HUDEP-2 (cell line): ENCODE measurements at regions not wholly inside any gene's neighbourhood (a gene's known extent, or its start where the extent isn't known, plus 50 kb on each side); places are given as distances from the start of the nearest gene placed in this dataset.
"Not testable (repeated sequence)": the region's sequence is repeated elsewhere in the genome, so short reads cannot be mapped to it uniquely, and the experiment has no call there.

ENCODE experiments used
- DNase-seq, 76 experiments: peaks; one replicate each; lab custom pipeline; 2025; ENCODE audit not compliant: unreplicated experiment in 76 of 76; lab: John Stamatoyannopoulos, UW

DNA sequence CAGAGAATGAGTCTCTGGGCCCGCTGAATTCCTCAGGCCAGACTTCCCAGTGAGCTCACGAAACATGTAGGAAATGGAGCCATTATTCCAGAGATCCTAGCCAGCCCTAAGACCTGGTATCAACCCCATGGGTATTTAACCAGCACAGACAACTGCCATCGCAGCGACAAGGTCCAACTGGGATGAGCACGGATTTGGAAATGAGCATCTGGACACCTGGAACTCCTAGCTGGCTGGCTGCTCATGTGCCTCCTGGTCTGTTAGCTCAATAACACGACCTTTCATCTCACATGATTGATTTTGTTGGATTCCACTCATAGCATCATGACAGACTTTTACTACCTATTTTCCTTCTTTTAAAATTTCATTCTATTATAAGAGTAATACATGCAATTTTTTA, 51.0 kb downstream of the POU3F3 start:
- no peak for DNase-seq

DNA sequence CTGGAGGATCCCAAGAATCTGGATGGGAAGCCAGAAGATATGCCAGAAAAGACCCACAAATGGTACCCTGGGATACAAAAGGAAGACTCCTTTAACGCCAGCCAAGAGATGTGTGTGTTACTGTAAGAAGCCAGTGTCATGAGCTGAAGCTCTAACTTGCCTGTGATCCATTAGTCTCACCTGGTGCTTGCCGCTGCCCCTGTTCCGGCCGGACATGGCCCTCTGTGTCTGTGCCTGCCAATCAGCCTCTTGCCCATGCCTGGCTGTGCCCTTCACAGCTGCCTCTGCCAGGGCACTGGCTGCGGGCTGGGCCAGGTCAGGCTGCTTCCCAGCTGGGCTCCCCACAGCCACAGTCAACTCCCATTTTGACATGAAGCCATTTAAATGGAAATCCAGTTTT, 55.4 kb downstream of the POU3F3 start:
- no peak for DNase-seq

DNA sequence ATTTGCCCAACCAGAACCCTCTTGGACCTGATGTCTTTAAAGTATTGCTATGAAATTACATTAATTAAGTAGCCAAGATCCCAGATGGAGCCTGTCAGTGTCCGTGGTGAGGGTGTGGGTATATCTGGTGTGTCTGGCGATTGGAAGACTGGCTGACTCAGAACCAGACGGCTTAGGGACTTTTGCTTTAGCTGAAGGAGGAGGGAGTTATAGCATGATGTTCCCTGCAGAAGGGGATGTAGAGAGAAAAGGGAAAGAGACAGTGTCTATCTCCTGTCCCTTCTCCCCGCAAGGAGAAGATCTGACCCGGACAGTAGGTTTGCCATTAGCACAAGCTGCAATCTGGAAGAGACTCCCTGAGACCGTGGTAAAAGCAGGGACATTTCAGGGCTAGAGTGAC, 60.6 kb downstream of the POU3F3 start:
- DNase-seq, result no peak

DNA sequence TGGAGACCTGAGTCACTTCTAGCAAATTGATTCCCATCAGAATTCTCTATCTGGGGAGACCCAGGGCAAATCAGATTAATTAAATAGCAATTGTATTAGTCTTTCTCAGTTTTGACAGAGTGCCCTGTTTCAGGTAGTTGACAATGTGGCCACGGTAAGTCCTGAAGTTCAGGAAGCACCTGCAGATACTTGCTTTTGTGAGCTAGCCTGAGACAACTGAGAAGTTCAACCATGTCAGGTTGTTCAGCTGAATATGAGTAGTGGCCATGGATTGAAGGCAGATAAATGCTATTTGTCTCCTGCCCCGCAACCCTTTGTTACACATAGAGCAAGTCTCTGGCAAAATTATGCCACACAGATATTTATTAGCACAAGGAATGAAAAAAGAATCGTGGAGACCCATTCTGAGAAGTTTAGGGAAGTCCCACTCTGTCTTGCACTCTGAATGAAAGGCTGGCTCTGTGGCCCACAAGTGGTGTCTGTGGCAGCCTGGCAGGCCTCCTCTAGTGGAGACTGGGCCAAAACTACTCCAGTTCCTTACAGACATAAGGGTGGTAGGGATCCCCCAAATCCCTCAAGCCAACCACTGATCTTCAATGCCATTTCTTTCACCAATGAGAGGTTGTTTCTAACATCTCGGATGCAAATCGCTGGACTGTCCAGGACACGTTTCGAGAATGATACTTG, 61.3 kb downstream of the POU3F3 start:
- DNase-seq, result no peak

DNA sequence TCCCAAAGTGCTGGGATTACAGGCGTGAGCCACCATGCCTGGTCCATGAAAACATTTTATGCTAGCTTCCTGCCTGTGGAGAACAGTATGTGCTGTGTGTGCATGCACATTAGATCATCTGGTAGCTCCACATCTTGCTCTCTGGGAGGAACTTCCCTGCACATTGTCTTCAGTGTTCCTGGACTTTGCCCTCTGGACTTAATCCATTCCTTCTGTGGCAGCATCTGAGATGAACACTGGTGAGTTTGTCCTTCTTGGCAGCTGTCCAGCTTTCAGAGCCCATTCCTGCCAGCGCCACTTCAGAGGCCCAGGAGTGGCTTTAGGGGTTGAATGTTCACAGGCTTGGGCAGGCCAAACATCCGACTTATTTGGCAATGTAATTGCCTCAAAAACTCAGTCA, 65.2 kb downstream of the POU3F3 start:
- DNase-seq, result no peak

DNA sequence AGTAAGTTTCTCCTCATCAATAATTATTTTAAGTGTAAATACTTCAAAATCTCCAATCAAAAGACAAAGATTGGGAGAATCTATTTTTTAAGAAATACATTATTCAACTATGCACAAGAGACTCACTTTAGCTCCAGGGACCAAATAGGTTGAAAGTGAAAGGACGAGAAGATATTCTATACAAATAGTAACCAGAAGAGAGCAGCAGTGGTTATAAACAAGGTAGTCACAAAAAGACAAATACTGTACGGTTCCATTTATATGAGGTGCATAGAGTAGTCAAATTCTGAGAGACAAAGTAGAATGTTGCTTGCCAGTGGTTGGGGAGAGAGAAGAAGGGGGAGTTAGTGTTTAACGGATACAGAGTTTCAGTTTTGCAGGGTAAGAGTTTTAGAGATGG, 69.8 kb downstream of the POU3F3 start:
- DNase-seq, result no peak

DNA sequence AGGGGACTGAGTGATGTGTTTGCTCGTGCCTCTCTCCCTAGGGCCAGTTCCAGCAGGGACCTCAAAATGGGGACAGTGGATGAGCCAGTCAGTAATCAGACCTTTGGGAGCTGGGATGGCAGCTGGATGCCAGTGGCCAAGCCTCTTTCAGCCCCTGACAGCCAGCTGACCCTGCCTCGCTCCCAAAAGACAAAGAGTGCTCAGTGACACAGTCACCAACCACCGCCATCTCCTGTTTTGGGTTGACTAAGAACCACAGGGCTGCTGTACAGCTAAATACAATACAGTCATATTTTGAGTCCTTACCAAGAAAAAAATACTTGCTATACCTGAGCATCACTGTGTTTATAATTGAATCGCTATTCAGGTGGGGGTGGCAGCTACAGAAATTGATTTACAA, 75.7 kb downstream of the POU3F3 start:
- DNase-seq, result no peak

DNA sequence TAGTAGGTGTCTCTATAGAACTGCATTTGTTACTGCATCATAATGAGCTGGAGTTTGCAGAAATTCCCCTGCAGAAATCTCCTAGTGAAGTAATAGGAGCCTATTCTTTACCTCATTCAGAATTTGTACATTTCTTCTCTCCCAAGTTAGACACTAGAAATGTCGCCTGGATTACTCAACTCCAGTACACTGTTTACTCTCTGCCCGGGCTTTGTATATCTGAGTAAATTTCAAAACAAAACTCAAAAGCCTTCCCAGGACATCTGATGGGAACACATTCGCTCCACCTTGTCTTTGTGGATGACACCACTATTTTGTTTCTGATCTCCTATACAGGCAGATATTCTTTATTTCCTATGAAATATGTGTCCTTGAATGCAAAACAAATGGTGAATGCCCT, 76.8 kb downstream of the POU3F3 start:
- no peak for DNase-seq

DNA sequence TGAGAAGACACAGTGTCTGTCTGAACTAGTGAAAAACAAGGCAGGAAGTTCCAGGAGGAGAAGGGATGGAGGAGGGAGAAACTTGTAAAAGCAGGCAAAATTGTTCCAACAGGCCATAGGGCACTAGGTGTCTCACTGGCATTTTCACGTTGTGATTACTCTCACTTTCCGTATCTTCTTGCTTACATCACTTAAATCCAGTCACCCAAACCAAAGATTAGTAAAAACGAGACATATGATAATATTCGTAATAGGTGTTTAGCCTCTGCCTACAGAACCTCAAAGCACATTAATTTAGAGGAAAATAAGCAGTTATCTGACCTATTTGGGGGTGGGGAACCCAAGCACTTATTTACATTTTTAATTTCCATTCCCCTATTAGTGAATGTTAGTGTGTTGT, 78.3 kb downstream of the POU3F3 start:
- DNase-seq, result no peak

DNA sequence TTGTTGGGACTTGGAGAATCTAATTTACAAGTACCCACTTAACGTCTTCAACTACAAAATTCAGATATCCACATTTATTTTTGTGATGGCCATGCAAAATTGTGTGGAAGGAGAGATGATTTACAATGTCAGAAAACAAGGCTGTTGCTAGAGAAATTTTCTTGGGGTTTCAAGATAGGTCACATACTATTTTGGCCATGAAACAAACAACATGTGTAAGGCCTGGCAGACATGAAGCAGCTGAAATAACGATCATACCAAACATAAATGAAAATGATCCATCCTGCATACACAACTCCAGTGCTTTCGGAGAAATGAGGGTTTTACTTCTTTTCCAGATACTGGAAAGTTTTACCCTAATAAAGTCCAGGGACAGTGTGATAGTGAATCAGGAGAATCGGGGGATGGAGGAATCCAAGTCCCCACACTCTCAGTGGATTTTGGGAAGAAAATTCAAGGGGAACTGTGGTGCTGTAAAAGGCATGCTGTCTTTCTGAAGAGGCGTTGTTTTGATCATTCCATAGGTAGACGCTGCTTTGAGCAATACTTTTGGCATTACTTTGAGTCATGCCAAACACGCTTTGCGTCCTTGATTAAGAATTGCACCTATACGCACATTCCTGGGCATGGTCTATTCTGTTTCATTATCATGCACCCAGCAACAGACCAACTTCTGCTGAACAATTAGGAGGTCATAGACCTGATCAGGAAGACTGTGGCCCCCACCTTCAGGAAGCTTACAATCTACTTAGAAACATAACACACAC, 79.4 kb downstream of the POU3F3 start:
- no peak for DNase-seq

DNA sequence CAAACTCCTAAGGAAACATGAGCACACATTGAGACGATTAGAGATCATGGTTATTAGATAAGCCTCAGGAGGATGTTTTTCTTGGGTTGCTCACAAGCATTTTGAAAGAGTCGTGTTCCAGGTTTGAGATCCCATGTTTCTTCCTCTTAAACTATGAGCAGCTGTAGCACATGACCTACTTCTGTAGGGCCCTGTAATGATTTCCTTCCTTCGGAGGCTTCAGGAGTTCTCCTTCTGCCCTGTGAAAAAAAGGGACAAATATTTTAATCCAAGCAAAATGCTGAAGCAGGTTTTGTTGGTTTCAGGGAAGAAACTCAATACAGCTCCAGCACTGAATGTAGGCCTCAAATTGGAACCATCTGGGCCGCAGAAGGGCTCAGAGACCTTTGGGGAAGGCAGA, 82.6 kb downstream of the POU3F3 start:
- DNase-seq, result no peak

DNA sequence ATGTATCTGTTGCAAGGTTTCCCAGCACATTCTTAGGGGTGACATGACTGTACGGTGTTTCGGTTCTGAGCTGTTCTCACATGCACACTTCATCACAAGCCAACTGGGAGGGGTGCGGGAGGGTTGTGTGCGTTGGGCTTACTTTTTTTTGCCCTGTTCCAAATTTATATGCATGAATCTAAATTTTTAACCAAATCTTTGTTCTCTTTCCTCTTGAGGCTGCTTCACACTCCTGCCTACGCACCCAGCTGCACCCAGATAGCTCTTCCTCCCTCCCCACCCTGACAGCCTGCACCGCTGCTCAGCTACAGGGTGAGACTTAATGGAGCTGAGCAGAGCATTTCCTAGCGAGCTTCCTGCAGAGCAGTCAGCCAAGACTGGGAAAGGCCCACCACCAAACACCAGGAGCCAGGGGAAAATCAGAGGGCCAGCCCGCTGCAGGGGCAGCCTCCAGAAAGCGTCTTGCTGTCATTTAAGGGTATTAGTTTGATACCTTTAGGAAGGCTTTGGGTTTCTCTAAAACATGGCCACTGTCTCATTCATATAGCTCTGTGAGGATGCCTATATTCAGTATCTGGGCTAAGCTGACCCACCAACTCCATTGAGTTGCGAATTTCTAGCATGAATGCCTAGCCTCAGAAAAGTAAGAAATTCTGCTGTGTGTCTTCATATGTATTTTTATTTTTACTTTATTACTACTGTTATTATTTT, 84.5 kb downstream of the POU3F3 start:
- no peak for DNase-seq

DNA sequence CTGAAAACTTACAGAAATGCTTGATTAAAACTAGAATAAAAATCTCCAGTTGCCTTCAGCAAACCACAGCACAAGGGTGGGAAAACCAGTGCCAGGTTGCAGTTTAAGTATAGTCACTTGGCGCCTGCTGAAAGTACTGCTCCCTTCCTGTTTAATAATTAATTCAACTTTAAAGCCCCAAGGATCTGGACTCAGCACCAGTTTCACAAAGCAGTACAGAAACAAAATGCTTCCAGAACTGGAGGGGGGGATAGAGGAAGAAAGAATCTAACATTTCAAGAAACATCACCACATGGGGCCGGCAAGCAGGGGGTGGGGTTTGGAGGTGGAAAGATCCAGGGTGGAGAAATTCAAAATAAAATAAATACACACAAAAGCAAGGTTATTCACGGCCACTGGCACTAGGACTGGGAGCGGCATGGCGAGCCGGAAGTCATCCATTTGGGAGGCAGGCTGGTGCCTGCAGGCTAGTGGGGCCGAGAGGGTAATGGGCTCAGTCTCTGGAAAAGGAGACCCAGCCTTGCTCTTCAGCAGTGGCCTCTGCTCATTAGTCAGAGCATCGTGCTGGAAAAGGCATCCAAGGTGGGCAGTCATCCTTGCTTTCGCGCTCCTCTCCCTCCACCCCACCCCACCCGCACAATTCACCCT, 85.8 kb downstream of the POU3F3 start:
- DNase-seq, result no peak

DNA sequence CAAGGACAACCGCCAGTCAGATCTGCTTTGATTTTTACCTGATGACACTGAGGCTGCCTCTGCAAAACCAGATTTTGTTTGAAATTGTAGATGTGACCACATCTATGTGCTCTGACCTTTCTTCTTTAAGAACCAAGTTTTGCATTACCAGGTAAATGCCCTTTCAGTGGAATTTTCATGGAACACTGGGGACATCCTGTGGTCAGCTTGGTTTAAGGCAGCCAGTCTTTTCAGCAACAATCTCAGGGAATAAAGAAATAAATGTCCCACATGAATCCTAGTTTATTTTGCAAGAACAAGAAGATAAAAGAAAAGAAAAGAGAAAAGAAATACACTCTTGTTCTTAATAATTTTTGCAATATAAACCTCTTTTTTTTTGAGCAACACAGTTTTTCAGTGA, 90.6 kb downstream of the POU3F3 start:
- no peak for DNase-seq

DNA sequence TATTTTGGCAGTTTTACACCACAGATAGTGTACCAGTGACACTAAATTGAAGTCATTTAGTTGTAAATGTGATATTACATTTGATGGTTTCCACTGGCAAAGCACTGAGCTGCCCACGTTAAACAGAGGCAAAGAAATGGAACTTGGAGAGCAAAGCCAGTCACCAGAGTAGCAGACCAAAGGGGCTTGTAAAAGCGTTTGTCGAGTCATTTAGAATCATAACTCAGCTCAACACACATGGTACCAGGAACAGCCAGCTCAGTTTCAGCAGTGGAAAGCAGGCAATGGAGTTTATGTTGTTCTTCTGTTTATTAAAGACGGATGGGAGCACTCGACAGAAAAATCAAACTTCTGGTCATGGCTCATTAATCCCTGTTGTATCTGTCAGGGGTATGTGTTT, 91.2 kb downstream of the POU3F3 start:
- no peak for DNase-seq

DNA sequence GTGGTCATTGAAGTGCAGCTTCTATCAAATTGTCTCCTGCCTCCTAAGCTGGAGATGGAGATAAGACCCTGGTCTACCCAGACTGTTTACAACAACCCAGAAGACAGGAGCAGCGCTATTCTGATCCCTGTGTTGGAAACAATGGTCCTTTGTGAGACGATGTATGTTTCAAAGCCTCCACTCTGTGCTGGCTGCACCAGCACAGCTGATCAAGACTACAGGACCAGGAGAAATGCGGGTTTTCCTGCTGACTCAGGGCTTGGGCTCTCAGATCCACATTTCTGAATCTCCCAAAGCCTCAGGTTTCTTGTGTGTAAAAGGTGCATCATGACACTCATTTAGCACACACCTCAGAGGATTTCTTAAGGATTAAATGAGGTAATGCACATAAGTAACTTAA, 92.0 kb downstream of the POU3F3 start:
- no peak for DNase-seq

DNA sequence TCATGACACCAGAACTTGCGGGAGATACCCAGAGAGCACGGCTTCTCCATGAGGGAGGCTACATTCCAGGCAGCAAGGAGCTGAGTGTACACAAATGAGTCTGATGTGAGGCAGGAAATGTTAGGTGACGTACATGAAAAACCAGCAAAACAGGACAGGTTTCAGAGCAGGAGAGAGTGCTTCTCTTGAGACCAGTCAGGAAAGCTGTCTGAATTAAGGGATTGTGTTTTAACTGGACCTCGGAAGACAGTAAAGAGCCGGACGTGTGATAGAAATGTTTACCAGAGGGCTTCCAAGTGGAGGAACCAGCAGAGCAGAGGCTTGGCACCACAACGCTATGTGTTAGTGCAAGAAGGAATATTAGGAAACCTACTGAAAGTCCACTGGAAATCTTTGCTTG, 90.4 kb upstream of the MRPS9 start:
- not testable (repeated sequence) for DNase-seq

DNA sequence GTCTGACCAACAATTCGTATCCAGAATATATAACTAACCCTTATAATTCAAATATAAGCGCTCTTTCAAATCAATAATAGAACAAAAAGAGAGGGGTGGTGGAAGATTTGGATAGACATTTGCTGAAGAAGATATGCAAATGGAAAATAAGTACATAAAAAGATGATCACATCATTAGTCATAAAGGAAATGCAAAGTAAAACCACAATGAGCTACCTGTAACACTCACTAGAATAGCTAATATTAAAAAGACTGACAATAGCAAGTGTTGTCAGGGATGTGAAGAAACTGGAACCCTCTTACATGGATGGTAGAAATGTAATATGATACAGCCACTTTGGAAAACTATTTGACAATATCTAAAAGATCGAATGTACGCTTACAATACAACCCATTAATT, 84.9 kb upstream of the MRPS9 start:
- no peak for DNase-seq

DNA sequence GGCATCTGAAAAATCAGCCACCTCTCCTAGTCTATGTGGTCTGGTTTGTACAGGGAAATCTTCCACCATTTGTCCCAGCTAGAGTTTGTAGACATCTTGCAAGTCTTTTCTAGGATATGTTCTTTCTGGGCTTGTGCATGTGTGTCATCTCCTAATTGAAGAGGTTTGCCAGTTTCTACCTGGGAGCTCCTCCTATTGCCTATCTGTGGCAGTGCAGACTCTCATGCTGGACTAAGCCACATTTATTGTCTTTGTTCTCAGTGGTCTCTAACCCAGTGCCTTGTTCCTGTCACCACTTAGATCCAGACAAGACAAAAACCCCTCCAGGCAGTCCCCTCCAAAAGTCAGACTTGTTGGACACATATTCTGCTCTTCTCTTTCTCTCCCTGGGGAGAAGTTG, 72.0 kb upstream of the MRPS9 start:
- peak in 1 of 76 experiments; percentile 3 for DNase-seq

DNA sequence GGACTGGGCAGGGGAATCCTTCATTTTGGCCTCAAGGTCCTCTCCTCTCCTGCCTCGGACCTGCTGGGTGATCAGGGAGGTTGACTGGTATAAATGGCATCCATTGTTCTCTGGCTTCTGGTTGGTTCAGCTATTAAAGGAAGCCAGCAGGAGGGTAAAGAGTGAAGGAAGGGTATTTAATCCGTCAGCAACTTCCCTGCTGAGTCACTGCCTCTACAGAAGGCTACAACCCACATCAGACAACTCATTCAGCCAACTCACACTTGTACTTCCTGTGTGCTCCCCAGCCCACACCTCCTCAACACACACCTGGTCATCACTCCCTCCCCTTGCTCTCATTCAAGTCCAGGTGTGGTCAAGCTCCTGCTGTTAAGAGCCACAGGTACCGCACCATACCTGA, 68.3 kb upstream of the MRPS9 start:
- DNase-seq, result no peak

DNA sequence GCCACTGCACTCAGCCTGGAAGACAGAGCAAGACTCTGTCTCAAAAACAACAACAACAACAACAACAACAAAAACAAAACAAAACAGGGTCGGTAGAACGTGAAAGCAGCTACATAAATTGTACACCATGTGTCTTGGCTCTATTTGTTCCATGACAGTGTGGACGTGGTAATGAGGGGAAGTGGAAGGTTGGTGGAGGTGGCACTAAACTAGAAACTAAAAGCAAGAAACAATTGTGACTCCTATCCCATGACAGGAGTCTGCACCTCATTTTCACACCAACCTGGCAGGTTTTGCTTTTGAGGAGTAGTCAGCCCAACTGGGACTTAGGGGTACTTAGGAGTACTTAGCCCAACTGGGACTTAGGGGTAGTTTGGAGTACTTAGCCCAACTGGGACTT, 62.5 kb upstream of the MRPS9 start:
- no peak for DNase-seq
